Mesenchymal stem cell (in vitro differentiated cells and primary cell): ENCODE measurements at regions not wholly inside any gene's neighbourhood (a gene's known extent, or its start where the extent isn't known, plus 50 kb on each side); places are given as distances from the start of the nearest gene placed in this dataset. TPM values are rescaled to one million over a fixed set of nuclear protein-coding genes. Genes with fewer than 3 reads are reported as not detected.

ENCODE experiments used
- DNase-seq: peaks from one replicate; pipeline ENCODE4 v3.0.0-alpha.2; 2013
- H2AFZ ChIP-seq: one replicate; pipeline ENCODE4 v1.6.1; 2013; ENCODE audit warnings: low read depth, mild to moderate bottlenecking, control low read depth, inconsistent platforms, low read length, moderate library complexity
- H2AK5ac ChIP-seq: 2 replicates; pipeline ENCODE4 v1.6.1; 2013; ENCODE audit warnings: low read length, moderate library complexity, mild to moderate bottlenecking, inconsistent platforms; ENCODE audit not compliant: severe bottlenecking
- H2BK120ac ChIP-seq: one replicate; pipeline ENCODE4 v1.6.1; 2013; ENCODE audit warnings: low read depth, mild to moderate bottlenecking, inconsistent platforms, low read length, moderate library complexity
- H2BK12ac ChIP-seq, 2 experiments: one replicate each; pipeline ENCODE4 v1.6.1; 2013; ENCODE audit warnings: inconsistent platforms in 2 of 2, low read length in 2 of 2, mild to moderate bottlenecking in 2 of 2, moderate library complexity in 2 of 2, control low read depth in 1 of 2
- H2BK15ac ChIP-seq: one replicate; pipeline ENCODE4 v1.6.1; 2013; ENCODE audit warnings: mild to moderate bottlenecking, low read depth, inconsistent platforms; ENCODE audit not compliant: poor library complexity, severe bottlenecking
- H2BK5ac ChIP-seq: 2 replicates; pipeline ENCODE4 v1.6.1; 2013; ENCODE audit warnings: low read depth, mild to moderate bottlenecking, low read length, control low read depth, inconsistent platforms; ENCODE audit not compliant: poor library complexity, severe bottlenecking
- H3K14ac ChIP-seq, 2 experiments: one replicate each; pipeline ENCODE4 v1.6.1; 2013; ENCODE audit warnings: inconsistent platforms in 2 of 2, low read length in 2 of 2, control low read depth in 1 of 2, mild to moderate bottlenecking in 1 of 2, moderate library complexity in 1 of 2
- H3K18ac ChIP-seq, 2 experiments: one replicate each; pipeline ENCODE4 v1.6.1; 2013; ENCODE audit warnings: inconsistent platforms in 2 of 2, low read length in 2 of 2, control low read depth in 1 of 2, low read depth in 1 of 2, mild to moderate bottlenecking in 1 of 2
- H3K23ac ChIP-seq, 2 experiments: one replicate each; pipeline ENCODE4 v1.6.1; 2013; ENCODE audit warnings: inconsistent platforms in 2 of 2, low read length in 2 of 2, mild to moderate bottlenecking in 2 of 2, moderate library complexity in 2 of 2, control low read depth in 1 of 2
- H3K27ac ChIP-seq: 2 replicates; pipeline ENCODE4 v1.5.1; 2013; ENCODE audit warnings: mild to moderate bottlenecking, moderate library complexity, low read length, control low read depth, inconsistent platforms; ENCODE audit not compliant: poor library complexity, severe bottlenecking
- H3K27me3 ChIP-seq, 2 experiments: 2 replicates each; pipeline versions ENCODE4 v1.6.1 to v1.7.0; 2013; ENCODE audit warnings: low read length in 2 of 2, mild to moderate bottlenecking in 2 of 2, moderate library complexity in 2 of 2, control low read depth in 1 of 2, inconsistent platforms in 1 of 2; ENCODE audit not compliant: control insufficient read depth in 1 of 2, insufficient read depth in 1 of 2
- H3K36me3 ChIP-seq, 2 experiments: 2 replicates each; pipeline versions ENCODE4 v1.6.1 to v1.7.0; 2013; ENCODE audit warnings: low read length in 2 of 2, control low read depth in 1 of 2, inconsistent platforms in 1 of 2, low read depth in 1 of 2, mild to moderate bottlenecking in 1 of 2; ENCODE audit not compliant: insufficient read depth in 2 of 2, control insufficient read depth in 1 of 2
- H3K4ac ChIP-seq, 2 experiments: one replicate each; pipeline ENCODE4 v1.6.1; 2013; ENCODE audit warnings: inconsistent platforms in 2 of 2, low read length in 2 of 2, mild to moderate bottlenecking in 2 of 2, moderate library complexity in 2 of 2, control low read depth in 1 of 2, low read depth in 1 of 2
- H3K4me1 ChIP-seq: 2 replicates; pipeline ENCODE4 v1.6.1; 2013; ENCODE audit warnings: low read depth, low read length, control low read depth; ENCODE audit not compliant: control insufficient read depth, insufficient read depth
- H3K4me2 ChIP-seq: 2 replicates; pipeline ENCODE4 v1.6.1; 2013; ENCODE audit warnings: low read length, mild to moderate bottlenecking, inconsistent platforms; ENCODE audit not compliant: poor library complexity, severe bottlenecking
- H3K4me3 ChIP-seq, 2 experiments: 2 replicates each; pipeline versions ENCODE4 v1.5.1 to v1.7.0; 2013; ENCODE audit warnings: low read length in 2 of 2, mild to moderate bottlenecking in 2 of 2, control low read depth in 1 of 2, low read depth in 1 of 2; ENCODE audit not compliant: insufficient read depth in 1 of 2
- H3K79me1 ChIP-seq: replicated peaks from 2 replicates; pipeline ENCODE4 v1.6.1; 2013; ENCODE audit warnings: mild to moderate bottlenecking, control low read depth, low read length, inconsistent platforms; ENCODE audit not compliant: poor library complexity, severe bottlenecking
- H3K9ac ChIP-seq: 2 replicates; pipeline ENCODE4 v1.7.0; 2013; ENCODE audit warnings: mild to moderate bottlenecking, low read length, moderate library complexity
- H3K9me3 ChIP-seq: 2 replicates; pipeline ENCODE4 v1.7.0; 2013; ENCODE audit warnings: mild to moderate bottlenecking, low read length; ENCODE audit not compliant: control insufficient read depth
- H4K8ac ChIP-seq: one replicate; pipeline ENCODE4 v1.6.1; 2013; ENCODE audit warnings: inconsistent platforms, mild to moderate bottlenecking, low read length, moderate library complexity
- H4K91ac ChIP-seq: one replicate; pipeline ENCODE4 v1.6.1; 2013; ENCODE audit warnings: mild to moderate bottlenecking, low read length, inconsistent platforms
- WGBS: methylation state at CpG from one replicate; pipeline ENCODE4 v1.1.7; 2013; ENCODE audit warnings: mixed read lengths; 5-methylcytosine and 5-hydroxymethylcytosine counted together
- small RNA-seq: library from polyadenylated mRNA; stranded (forward); fragments of <200 nt; extraction: miRNeasy Mini kit (QIAGEN cat#:217004); gene quantifications from one replicate; pipeline ENCODE3, GENCODE V24; 2013; ENCODE audit warnings: low read depth

DNA sequence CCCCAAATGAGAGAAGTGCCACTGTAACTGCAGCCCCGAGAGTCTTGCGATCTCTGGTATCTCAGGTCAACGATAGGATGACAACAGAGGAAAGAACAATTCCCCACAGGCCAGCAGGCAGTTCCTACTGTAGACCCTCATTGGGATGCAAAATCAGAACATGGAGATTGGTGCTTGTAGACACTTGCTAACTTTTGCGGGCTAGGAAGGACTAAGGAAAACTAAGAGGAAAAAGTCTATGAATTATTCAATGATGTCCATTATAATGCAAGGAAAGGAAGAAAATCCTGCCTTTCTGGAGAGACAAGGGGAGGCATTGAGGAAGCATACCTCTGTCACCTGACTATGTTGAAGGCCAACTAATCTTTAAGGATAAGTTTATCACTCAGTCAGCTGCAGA is 51.9 kb upstream of the CWC22 start:
- 91% methylated on average over 4 of the region's 4 CpGs for WGBS
- Histone ChIP-seq H3K27ac (no peak overlapping the region), H3K18ac (no peak overlapping the region), H3K27me3 (no peaks in the 10 kb centered on the region), H4K8ac (no peak overlapping the region), H2AK5ac (no peak overlapping the region), H2BK120ac (no peak overlapping the region), H3K36me3 (no peaks in the 10 kb centered on the region), H2BK12ac (no peak overlapping the region), H3K4ac (no peak overlapping the region), H3K79me1 (no peaks in the 10 kb centered on the region), H3K4me2 (no peak overlapping the region), H4K91ac (no peak overlapping the region), H3K14ac (no peak overlapping the region), H3K4me1 (peaks cover 2% of the 10 kb centered on the region), H2BK5ac (no peak overlapping the region), H3K23ac (no peak overlapping the region), H2BK15ac (no peak overlapping the region), H3K4me3 (no peak overlapping the region), H2AFZ (no peak overlapping the region), H3K9me3 (no peaks in the 10 kb centered on the region), H3K9ac (no peak overlapping the region)
- no peak for DNase-seq

DNA sequence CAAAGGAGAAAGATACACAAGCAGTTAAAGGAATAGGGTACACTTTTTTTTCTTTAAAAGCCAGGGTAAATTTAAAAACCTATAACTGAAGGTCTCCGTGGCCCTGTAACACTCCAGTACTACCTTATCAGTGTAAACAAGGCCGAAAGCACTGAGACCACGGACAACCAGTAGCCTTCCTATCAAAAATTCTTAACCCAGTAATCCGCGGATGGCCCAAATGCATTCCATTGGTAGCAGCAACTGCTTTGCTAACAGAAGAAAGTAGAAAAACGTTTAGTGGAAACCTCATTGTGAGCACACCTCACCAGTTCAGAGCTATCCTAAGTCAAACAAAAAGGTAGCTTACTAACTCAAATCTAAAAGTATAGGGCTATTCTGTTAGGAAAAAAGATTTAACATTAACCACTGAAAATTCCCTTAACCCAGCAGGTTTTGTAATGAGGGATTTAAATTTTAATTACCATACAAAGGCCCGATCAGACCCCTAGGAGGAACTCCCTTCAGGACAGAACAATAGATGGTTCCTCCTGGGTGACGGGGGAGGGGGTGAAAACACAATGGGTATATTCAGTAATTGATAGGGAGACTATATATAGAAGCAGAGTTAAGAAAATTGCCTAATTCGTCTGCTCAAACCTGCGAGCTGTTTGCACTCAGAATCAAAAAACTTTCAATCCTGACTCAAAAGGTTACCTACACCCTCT is 50.8 kb upstream of the CWC22 start:
- Histone ChIP-seq H2AK5ac (no peak overlapping the region), H4K8ac (no peak overlapping the region), H2BK5ac (no peak overlapping the region), H3K27ac (no peak overlapping the region), H3K79me1 (no peaks in the 10 kb centered on the region), H3K14ac (no peak overlapping the region), H3K27me3 (no peaks in the 10 kb centered on the region), H2BK120ac (no peak overlapping the region), H3K9ac (no peak overlapping the region), H3K4ac (no peak overlapping the region), H4K91ac (no peak overlapping the region), H3K36me3 (no peaks in the 10 kb centered on the region), H2BK12ac (no peak overlapping the region), H3K9me3 (no peaks in the 10 kb centered on the region), H3K18ac (no peak overlapping the region), H3K23ac (no peak overlapping the region), H2AFZ (no peak overlapping the region), H2BK15ac (no peak overlapping the region), H3K4me1 (peaks cover 2% of the 10 kb centered on the region), H3K4me3 (no peak overlapping the region), H3K4me2 (no peak overlapping the region)
- 75% methylated on average over 9 of the region's 10 CpGs for WGBS
- no peak for DNase-seq

Small RNAs in the stretch of these regions (small RNA-seq; reads per million reads assigned to genes)
- not detected for gene AC012669.1
